Loucy (cell line): ENCODE measurements at regions not wholly inside any gene's neighbourhood (a gene's known extent, or its start where the extent isn't known, plus 50 kb on each side); places are given as distances from the start of the nearest gene placed in this dataset.

Experiments
- EZH2phosphoT487 ChIP-seq: fragments of 200-600 bp; IDR thresholded peaks from 2 replicates; pipeline ENCODE4 v1.6.1; 2018; ENCODE audit warnings: antibody characterized with exemption, mild to moderate bottlenecking, moderate library complexity, borderline replicate concordance
- TF ChIP-seq, protein P1 (sequence below): fragments of 200-600 bp; sonication (generic); conservative IDR thresholded peaks from 2 replicates; pipeline ENCODE4 v1.5.1; 2014; ENCODE audit warnings: mild to moderate bottlenecking, antibody characterized with exemption, low read length

DNA sequence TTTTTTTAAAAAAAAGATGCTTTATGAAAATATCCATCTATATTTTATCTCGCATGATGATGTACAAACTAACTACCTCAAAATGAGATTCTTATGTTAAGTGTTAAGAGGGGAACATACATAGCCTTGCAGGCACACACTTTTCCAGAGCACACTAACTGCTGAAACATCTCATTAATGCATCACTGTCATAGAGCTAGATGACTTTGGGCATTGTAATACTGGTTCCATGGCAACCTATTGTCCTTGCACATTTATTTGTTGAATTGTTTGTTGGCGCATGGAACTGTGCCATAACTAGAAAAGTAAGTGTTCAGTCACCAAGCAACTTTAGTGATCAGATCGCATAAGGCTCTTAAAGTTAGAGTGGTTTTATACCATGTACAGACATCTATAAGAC is 348.3 kb downstream of the GALC start:
- TF ChIP-seq, protein P1, sequence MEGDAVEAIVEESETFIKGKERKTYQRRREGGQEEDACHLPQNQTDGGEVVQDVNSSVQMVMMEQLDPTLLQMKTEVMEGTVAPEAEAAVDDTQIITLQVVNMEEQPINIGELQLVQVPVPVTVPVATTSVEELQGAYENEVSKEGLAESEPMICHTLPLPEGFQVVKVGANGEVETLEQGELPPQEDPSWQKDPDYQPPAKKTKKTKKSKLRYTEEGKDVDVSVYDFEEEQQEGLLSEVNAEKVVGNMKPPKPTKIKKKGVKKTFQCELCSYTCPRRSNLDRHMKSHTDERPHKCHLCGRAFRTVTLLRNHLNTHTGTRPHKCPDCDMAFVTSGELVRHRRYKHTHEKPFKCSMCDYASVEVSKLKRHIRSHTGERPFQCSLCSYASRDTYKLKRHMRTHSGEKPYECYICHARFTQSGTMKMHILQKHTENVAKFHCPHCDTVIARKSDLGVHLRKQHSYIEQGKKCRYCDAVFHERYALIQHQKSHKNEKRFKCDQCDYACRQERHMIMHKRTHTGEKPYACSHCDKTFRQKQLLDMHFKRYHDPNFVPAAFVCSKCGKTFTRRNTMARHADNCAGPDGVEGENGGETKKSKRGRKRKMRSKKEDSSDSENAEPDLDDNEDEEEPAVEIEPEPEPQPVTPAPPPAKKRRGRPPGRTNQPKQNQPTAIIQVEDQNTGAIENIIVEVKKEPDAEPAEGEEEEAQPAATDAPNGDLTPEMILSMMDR, result no peak
- no peak for TF ChIP-seq EZH2phosphoT487
